ENCODE measurements at regions not wholly inside any gene's neighbourhood (a gene's known extent, or its start where the extent isn't known, plus 50 kb on each side); places are given as distances from the start of the nearest gene placed in this dataset.

DNA sequence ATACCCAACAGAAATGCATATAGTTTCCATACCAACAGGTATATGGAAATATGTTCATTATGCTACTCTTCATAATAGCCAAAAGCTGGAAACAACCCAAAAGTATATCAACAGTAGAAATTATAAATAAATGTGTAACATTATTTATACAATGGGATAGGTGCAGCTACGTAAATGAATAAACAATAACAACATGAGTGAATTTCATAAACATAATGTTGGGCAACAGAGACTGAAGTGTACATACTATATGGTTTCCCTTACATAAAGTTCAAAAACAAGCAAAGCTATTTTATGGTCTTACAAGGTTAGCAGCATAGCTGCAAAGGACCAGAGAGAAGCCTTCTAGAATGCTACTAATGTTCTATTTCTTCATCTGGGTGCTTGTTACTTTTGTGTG, 305.0 kb downstream of the INSC start:
- no peak overlapping the region for H3K27ac ChIP-seq
- TF ChIP-seq, protein P1, sequence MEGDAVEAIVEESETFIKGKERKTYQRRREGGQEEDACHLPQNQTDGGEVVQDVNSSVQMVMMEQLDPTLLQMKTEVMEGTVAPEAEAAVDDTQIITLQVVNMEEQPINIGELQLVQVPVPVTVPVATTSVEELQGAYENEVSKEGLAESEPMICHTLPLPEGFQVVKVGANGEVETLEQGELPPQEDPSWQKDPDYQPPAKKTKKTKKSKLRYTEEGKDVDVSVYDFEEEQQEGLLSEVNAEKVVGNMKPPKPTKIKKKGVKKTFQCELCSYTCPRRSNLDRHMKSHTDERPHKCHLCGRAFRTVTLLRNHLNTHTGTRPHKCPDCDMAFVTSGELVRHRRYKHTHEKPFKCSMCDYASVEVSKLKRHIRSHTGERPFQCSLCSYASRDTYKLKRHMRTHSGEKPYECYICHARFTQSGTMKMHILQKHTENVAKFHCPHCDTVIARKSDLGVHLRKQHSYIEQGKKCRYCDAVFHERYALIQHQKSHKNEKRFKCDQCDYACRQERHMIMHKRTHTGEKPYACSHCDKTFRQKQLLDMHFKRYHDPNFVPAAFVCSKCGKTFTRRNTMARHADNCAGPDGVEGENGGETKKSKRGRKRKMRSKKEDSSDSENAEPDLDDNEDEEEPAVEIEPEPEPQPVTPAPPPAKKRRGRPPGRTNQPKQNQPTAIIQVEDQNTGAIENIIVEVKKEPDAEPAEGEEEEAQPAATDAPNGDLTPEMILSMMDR (IDR thresholded peaks at IDR 0.05), result no peak
- TF ChIP-seq POLR2A (IDR thresholded peaks at IDR 0.05), result no peak
- no peaks in the 10 kb centered on the region for H3K36me3 ChIP-seq (replicated peaks in 1 of 2)
- no peak for DNase-seq
- intact Hi-C loops (cut with DNase I), result no loop called here
- no peak overlapping the region for H3K4me3 ChIP-seq
- no peaks in the 10 kb centered on the region for H3K9me3 ChIP-seq (replicated peaks in 1 of 3)
- H3K27me3 ChIP-seq, result no peaks in the 10 kb centered on the region
- no peaks in the 10 kb centered on the region for H3K4me1 ChIP-seq (replicated peaks in 1 of 2)
- WGBS, 4 donors, result 75 to 79% (median 77%) methylated on average over 1 of the region's 1 CpG

DNA sequence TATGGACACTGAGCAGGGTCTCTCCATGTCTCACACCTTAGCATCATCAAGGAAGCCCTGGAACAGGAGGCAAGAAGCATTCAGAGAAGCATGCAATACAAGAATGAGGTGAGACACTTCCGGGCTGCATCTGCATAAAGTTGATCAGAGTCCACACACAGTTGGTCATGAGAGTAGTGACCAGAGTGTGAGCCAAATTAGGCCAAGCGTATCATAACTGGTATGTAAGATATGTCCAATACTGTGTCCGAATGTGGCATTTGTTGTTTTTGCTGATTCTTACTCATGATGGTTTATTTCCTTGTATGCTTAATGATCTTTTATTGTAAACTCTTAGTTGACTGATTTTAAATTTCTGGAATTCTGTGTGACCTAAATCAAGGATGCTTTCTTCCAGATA, 315.7 kb downstream of the INSC start:
- H3K27me3 ChIP-seq, result no peaks in the 10 kb centered on the region
- H3K36me3 ChIP-seq (replicated peaks in 1 of 2), result no peaks in the 10 kb centered on the region
- H3K27ac ChIP-seq, result no peak overlapping the region
- WGBS, 4 donors, result 83 to 86% (median 85%) methylated on average over 3 of the region's 3 CpGs
- no peaks in the 10 kb centered on the region for H3K4me1 ChIP-seq (replicated peaks in 1 of 2)
- DNase-seq, result no peak
- no peaks in the 10 kb centered on the region for H3K9me3 ChIP-seq (replicated peaks in 1 of 3)
- no peak for TF ChIP-seq POLR2A (IDR thresholded peaks at IDR 0.05)
- TF ChIP-seq, protein P1 (IDR thresholded peaks at IDR 0.05), result no peak
- intact Hi-C loops (cut with DNase I), result no loop called here
- H3K4me3 ChIP-seq, result no peak overlapping the region

DNA sequence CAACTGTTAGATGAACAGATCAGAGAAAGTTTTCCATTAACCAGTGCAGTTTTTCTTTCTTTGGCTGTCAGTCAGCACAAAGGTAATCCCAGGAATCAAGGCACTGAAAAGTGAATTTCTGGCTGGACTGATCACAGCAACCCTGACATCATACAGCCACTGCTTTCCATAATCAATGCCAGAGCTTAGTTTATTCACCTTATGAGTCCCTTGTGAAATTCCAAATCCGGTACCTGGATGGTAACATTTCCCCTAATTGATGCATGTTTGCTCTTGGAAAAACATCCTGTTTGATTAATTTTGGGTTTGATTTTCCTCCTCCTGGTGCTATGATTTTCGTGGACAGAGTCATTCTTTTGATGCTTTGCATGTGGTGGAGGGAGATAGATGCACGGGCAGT, 319.8 kb downstream of the INSC start:
- Histone ChIP-seq H3K27me3 (no peaks in the 10 kb centered on the region), H3K27ac (no peak overlapping the region), H3K9me3 (replicated peaks in 1 of 3) (no peaks in the 10 kb centered on the region), H3K4me3 (no peak overlapping the region), H3K36me3 (replicated peaks in 1 of 2) (no peaks in the 10 kb centered on the region), H3K4me1 (replicated peaks in 1 of 2) (no peaks in the 10 kb centered on the region)
- TF ChIP-seq, protein P1 (IDR thresholded peaks at IDR 0.05), result no peak
- TF ChIP-seq POLR2A (IDR thresholded peaks at IDR 0.05), result no peak
- intact Hi-C loops (cut with DNase I), result no loop called here
- WGBS, 4 donors, result 24 to 42% (median 33%) methylated on average over 3 of the region's 3 CpGs
- no peak for DNase-seq

DNA sequence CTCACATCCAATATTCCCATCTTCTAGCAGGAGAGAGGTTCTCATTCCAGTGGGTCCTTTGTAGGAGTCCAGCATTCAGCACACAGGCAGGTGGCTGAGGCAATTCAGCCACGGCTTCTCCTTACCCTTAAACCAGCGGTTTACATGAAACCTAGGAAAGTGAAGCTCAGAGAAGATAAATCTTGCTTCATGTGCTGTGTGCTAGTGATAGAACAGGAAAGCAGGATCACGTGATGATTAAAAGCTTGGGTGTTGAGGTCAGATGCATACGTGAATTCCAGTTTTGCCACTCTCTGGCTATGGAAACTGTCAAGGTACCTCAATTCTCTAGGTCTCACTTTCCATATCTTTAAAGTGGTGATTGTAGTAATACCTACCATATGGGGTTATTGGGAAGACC, 331.6 kb downstream of the INSC start:
- no peak overlapping the region for H3K27ac ChIP-seq
- no peaks in the 10 kb centered on the region for H3K36me3 ChIP-seq (replicated peaks in 1 of 2)
- no peak for DNase-seq
- no peaks in the 10 kb centered on the region for H3K27me3 ChIP-seq
- intact Hi-C loops (cut with DNase I), result no loop called here
- TF ChIP-seq POLR2A (IDR thresholded peaks at IDR 0.05), result no peak
- TF ChIP-seq, protein P1 (IDR thresholded peaks at IDR 0.05), result no peak
- no peak overlapping the region for H3K4me3 ChIP-seq
- H3K9me3 ChIP-seq (replicated peaks in 1 of 3), result no peaks in the 10 kb centered on the region
- WGBS, 4 donors, result 77 to 84% (median 80%) methylated on average over 4 of the region's 4 CpGs
- H3K4me1 ChIP-seq (replicated peaks in 1 of 2), result no peaks in the 10 kb centered on the region
